Uterus (tissue), 3 donors: ENCODE measurements at regions not wholly inside any gene's neighbourhood (a gene's known extent, or its start where the extent isn't known, plus 50 kb on each side); places are given as distances from the start of the nearest gene placed in this dataset.

ENCODE experiments used
- DNase-seq, 2 donors: peaks; one replicate each; pipeline ENCODE4 v3.0.0-alpha.2; 2019 to 2020
- H3K27ac ChIP-seq, 2 donors: fragments of 200-600 bp; sonication (generic); 1 replicate in 1 of 2; 2 replicates in 1 of 2; pipeline ENCODE4 v1.5.1; 2016 to 2018
- H3K27me3 ChIP-seq, 2 donors: fragments of 200-600 bp; sonication (generic); one replicate each; pipeline ENCODE4 v1.5.1; 2018 to 2019; ENCODE audit warnings: control low read depth in 1 of 2
- H3K36me3 ChIP-seq, 2 donors: fragments of 200-600 bp; sonication (generic); one replicate each; pipeline ENCODE4 v1.5.1; 2019; ENCODE audit warnings: control low read depth in 1 of 2
- H3K4me1 ChIP-seq, 2 donors: fragments of 200-600 bp; sonication (generic); one replicate each; pipeline ENCODE4 v1.5.1; 2018 to 2019; ENCODE audit warnings: control low read depth in 1 of 2
- H3K4me3 ChIP-seq, 2 donors: fragments of 200-600 bp; sonication (generic); 1 replicate in 1 of 2; 2 replicates in 1 of 2; pipeline ENCODE4 v1.5.1; 2018 to 2019; ENCODE audit warnings: mild to moderate bottlenecking in 1 of 2
- H3K9me3 ChIP-seq, 2 donors: fragments of 200-600 bp; sonication (generic); one replicate each; pipeline ENCODE4 v1.5.1; 2019; ENCODE audit warnings: control low read depth in 1 of 2
- POLR2A ChIP-seq, 2 donors: fragments of 450-650 bp; IDR thresholded peaks; one replicate each; pipeline ENCODE4 v1.6.1; 2016; ENCODE audit warnings: antibody characterized with exemption in 2 of 2, mild to moderate bottlenecking in 1 of 2, moderate library complexity in 1 of 2
- intact Hi-C: fragments of 100-400 bp; cut with DNase I; formaldehyde crosslinking; loops from one replicate; pipeline ENCODE4 v1.15.1; 2023; ENCODE audit warnings: low total_unique reads
- TF ChIP-seq, protein P1 (sequence below), 4 experiments: fragments of 200-600 bp in 2 of 4; fragments of 450-650 bp in 2 of 4; sonication (generic) in 2 of 4; IDR thresholded peaks; one replicate each; pipeline ENCODE4 v1.5.1; 2016 to 2019; ENCODE audit warnings: antibody characterized with exemption in 4 of 4, mild to moderate bottlenecking in 2 of 4, moderate library complexity in 1 of 4
- donor health status: DM: yes; HTN: yes; CAD: no.

- H3K4me1 ChIP-seq = no peaks in the 10 kb centered on the region
- H3K9me3 ChIP-seq = no peaks in the 10 kb centered on the region
- no peak overlapping the region for H3K27ac ChIP-seq
- H3K36me3 ChIP-seq = no peaks in the 10 kb centered on the region
- TF ChIP-seq, protein P1, sequence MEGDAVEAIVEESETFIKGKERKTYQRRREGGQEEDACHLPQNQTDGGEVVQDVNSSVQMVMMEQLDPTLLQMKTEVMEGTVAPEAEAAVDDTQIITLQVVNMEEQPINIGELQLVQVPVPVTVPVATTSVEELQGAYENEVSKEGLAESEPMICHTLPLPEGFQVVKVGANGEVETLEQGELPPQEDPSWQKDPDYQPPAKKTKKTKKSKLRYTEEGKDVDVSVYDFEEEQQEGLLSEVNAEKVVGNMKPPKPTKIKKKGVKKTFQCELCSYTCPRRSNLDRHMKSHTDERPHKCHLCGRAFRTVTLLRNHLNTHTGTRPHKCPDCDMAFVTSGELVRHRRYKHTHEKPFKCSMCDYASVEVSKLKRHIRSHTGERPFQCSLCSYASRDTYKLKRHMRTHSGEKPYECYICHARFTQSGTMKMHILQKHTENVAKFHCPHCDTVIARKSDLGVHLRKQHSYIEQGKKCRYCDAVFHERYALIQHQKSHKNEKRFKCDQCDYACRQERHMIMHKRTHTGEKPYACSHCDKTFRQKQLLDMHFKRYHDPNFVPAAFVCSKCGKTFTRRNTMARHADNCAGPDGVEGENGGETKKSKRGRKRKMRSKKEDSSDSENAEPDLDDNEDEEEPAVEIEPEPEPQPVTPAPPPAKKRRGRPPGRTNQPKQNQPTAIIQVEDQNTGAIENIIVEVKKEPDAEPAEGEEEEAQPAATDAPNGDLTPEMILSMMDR (IDR thresholded peaks at IDR 0.05) = no peak
- TF ChIP-seq POLR2A (IDR thresholded peaks at IDR 0.05) = no peak
- DNase-seq = no peak
- no peak overlapping the region for H3K4me3 ChIP-seq
- intact Hi-C loops = no loop called here
- no peaks in the 10 kb centered on the region for H3K27me3 ChIP-seq
Measured at GRCh38 chr2:176415937-176416499, 146.8 kb downstream of the MTX2 start.

- intact Hi-C loops = no loop called here
- Histone ChIP-seq H3K27me3 (no peaks in the 10 kb centered on the region), H3K4me1 (no peaks in the 10 kb centered on the region), H3K27ac (no peak overlapping the region), H3K9me3 (no peaks in the 10 kb centered on the region), H3K36me3 (no peaks in the 10 kb centered on the region), H3K4me3 (no peak overlapping the region)
- TF ChIP-seq POLR2A (IDR thresholded peaks at IDR 0.05) = no peak
- TF ChIP-seq, protein P1 (IDR thresholded peaks at IDR 0.05) = no peak
- no peak for DNase-seq
Measured at GRCh38 chr2:176418768-176419167, 149.5 kb downstream of the MTX2 start.

- intact Hi-C loops = no loop called here
- H3K27ac ChIP-seq = no peak overlapping the region
Measured at GRCh38 chr2:176419591-176420071, 150.4 kb downstream of the MTX2 start.

GRCh38 chr2:176421297-176422050 lies 152.2 kb downstream of the MTX2 start:
- Histone ChIP-seq H3K36me3 (no peaks in the 10 kb centered on the region), H3K4me1 (no peaks in the 10 kb centered on the region), H3K27ac (no peak overlapping the region), H3K9me3 (no peaks in the 10 kb centered on the region), H3K4me3 (no peak overlapping the region), H3K27me3 (no peaks in the 10 kb centered on the region)
- intact Hi-C loops = no loop called here
- DNase-seq = no peak
- no peak for TF ChIP-seq POLR2A (IDR thresholded peaks at IDR 0.05)
- TF ChIP-seq, protein P1 (IDR thresholded peaks at IDR 0.05) = no peak

More at GRCh38 chr2:176419591-176420071, 150.4 kb downstream of the MTX2 start:
- DNase-seq = no peak
- Histone ChIP-seq H3K27me3 (no peaks in the 10 kb centered on the region), H3K4me3 (no peak overlapping the region), H3K36me3 (no peaks in the 10 kb centered on the region), H3K4me1 (no peaks in the 10 kb centered on the region), H3K9me3 (no peaks in the 10 kb centered on the region)
- TF ChIP-seq, protein P1 (IDR thresholded peaks at IDR 0.05) = no peak

DNA sequence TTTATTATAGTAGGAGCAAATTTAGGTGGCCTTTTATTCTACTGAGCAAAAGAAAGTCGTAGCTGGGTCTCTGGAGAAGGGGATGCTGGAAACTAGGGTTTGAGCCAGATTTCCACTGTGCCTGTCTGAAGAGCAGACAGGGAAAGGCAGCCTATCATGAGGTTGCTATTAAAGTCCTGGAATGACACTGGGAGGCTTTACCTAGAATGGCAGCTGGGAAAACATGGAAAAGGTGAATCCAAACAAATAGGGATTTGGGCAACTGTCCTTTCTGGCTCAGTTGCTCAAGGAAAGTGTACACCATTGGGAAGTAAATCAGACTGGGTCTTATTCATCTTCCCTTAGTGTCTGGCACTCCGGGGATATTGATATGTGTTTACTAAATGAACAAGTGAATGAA lies 154.6 kb downstream of the MTX2 start:
- intact Hi-C loops = no loop called here
- no peaks in the 10 kb centered on the region for H3K36me3 ChIP-seq
- DNase-seq = no peak
- no peaks in the 10 kb centered on the region for H3K4me1 ChIP-seq
- no peak overlapping the region for H3K4me3 ChIP-seq
- H3K27ac ChIP-seq = no peak overlapping the region
- H3K9me3 ChIP-seq = no peaks in the 10 kb centered on the region
- no peak for TF ChIP-seq POLR2A (IDR thresholded peaks at IDR 0.05)
- TF ChIP-seq, protein P1 (IDR thresholded peaks at IDR 0.05) = no peak
- no peaks in the 10 kb centered on the region for H3K27me3 ChIP-seq
